ENCODE measurements at regions not wholly inside any gene's neighbourhood (a gene's known extent, or its start where the extent isn't known, plus 50 kb on each side); places are given as distances from the start of the nearest gene placed in this dataset.

DNA sequence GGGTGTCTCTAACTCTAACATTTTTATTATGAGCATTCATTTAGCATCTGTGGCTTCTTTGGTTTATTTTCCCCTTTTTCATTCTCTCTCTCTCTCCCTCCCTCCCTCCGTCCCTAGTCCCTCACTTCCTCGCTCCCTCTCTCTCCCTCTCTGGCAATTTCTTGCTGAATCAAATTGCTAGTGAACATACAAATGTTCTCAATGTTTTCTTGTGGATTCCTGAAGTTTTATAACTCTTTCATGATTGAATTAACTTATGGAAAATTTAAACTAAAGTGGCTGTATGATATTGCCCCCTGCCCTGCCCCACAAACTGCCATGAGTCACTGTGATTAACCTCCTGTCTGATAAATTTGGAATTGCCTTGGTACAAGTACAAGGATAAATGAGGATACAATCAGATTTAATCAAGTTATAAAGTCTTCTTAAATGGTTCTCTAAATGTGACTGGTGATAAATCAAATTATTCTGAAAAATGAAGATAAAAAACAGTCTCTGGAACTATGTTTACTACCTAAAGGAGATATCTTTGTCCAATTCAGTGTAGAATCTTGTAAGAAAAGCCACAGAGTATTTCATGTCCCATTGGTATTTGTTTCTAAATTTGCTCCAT is 143.0 kb upstream of the PDGFD start:
- in situ Hi-C loops (cut with HindIII; ENCODE audit: low sequenced_read_pairs) = no loop called here

DNA sequence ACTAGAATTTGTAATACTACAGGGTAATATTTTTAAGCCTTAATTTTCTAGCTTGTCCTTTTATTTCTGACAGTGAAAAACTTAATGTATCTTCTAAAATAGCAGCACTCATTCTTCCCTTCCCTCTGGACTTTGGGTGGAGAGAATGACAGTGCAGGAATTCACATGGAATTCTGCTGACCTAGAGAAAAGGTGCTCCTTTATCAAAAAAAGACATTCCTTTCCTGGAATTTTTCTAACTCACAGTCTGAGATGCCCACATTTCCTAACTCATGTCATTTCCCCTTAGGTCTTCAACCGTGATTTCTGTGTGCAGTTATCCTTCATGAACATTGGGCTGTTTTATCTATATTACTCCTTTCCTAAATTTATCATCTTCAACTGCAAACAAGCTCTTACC is 137.8 kb upstream of the PDGFD start:
- in situ Hi-C loops (cut with HindIII; ENCODE audit: low sequenced_read_pairs) = no loop called here

DNA sequence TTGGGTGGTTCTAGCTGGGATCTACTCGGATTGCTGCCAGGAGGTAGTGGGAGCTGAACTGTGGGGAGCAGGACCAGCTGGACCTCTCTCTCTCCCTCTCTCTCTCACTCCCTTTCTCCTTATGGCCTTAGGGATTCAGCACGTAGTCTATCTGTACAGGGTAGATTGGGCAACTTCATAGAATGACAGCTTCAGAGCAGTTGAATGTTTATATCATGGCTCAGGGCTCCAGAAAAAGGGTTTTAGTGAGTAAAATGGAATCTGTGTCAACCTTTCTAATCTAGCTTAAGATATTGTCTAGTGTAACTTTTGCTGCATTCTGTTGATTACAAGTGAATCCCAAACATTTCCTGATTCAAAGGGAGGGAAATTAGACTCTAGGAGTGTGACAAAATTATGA is 127.7 kb upstream of the PDGFD start:
- in situ Hi-C loops (cut with HindIII; ENCODE audit: low sequenced_read_pairs) = loop anchor here (5.0 kb wide), 1 partner anchor 41 kb away; no protein-coding TSS in a partner anchor

DNA sequence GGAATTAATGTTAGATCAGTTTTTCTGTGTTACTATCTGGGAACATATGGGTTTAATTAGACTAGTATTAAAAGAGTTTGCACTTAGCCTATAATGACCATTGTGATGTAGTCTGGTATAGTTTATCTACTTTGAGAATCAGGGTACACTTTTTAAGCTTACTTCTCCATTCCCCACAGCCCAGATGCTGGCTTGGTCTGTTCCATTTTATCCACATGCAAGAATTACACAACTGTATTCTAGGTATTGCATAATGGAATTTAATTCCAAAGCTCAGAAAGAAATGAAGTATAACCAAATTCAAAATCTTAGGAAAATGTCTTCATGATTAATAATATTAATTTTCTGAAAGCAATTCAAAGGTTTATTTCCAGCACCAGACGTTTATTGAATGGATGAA is 122.2 kb upstream of the PDGFD start:
- in situ Hi-C loops (cut with HindIII; ENCODE audit: low sequenced_read_pairs) = no loop called here

DNA sequence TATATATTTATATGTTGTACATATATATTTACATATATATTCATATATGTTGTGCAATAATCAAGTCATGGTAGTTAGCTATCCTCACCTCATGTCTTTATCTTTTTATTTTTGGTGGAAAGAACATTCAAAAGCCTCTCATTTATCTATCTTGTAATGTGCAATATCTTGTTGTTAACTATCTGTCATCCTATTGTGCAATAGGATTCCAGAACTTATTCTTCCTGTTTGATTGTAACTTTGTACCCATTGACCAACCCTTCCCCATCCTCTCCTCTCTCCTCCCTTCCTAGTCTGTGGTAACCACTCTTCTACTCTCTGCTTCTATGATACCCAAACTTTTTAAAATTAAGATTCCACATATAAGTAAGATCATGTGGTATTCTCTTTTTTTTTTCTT is 115.6 kb upstream of the PDGFD start:
- in situ Hi-C loops (cut with HindIII; ENCODE audit: low sequenced_read_pairs) = no loop called here

DNA sequence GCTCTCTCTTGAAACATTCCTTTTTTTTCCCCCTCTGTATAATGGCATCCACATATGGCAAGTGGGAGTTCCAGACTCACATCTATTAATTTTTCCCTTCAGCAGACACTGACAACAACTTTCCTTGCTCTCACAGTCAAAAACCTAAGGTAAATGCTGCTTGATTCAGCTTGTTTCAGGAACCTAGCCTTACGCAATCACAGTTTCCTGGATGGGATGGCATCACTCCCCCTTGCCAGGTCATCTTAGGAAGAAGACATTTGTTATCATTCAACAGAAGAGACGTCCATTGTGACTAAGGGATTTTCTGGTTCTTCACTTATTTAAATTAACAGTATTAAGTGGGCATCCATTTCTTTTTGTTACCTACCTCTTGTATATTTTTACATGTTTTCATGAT is 112.0 kb upstream of the PDGFD start:
- in situ Hi-C loops (cut with HindIII; ENCODE audit: low sequenced_read_pairs) = no loop called here

DNA sequence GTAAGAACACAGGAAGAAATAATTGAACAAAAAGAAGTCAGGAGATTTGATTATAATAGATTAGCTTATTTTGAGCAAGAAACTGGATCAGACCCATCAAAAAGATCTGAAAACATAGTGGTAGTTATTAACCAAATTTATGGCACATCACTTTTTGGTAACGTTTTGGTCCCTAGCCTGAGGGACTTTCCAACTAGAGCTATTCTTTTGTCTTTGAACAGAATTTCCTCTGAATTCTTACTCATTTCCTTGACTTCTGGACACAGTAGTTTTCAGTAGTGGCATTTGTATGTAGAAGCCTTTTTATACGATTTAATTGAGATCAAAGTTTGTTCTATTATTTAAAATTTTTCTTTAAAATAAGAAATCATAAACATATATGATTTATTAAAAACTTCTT is 96.5 kb upstream of the PDGFD start:
- in situ Hi-C loops (cut with HindIII; ENCODE audit: low sequenced_read_pairs) = no loop called here

DNA sequence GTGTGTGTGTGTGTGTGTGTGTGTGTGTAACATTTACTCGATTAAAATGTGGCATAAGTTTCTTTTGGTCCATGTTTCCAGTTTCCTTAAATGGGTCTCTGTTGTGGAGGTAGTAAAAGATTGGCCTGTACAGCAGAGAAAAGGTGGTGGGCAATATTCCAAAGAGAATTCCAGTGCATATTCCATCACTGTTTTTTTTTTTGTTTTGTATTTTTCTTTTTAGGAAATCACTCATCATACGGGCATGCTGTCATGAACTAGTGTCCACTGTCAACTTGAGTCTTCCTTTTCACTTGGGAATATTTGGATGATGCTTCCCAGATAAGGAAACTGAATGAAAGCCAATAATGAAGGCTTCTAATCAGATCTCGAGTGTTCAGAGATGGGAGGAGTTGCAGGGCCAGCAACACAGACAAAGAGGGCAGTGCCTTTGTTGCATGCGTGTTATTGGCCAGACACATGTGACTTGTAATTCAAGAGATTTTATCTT is 95.2 kb upstream of the PDGFD start:
- in situ Hi-C loops (cut with HindIII; ENCODE audit: low sequenced_read_pairs) = no loop called here

DNA sequence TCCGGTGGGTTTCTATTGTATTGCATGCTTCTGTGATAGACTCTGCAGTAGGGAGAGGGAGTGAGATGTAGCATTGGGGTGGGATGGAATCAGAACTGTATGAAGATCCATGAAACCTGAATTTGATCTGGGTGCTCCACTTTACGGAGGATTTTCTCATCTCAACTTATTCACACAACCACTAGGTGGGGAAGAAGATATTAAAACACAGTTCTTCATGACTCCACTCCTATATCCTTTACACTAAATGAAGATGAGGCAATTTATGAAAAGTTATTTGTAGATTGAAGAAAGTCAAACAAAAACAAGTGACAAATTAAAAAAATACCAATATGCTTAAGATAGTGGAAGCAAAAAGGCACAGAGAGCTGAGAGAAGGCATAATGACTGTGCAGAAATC is 92.6 kb upstream of the PDGFD start:
- in situ Hi-C loops (cut with HindIII; ENCODE audit: low sequenced_read_pairs) = no loop called here

DNA sequence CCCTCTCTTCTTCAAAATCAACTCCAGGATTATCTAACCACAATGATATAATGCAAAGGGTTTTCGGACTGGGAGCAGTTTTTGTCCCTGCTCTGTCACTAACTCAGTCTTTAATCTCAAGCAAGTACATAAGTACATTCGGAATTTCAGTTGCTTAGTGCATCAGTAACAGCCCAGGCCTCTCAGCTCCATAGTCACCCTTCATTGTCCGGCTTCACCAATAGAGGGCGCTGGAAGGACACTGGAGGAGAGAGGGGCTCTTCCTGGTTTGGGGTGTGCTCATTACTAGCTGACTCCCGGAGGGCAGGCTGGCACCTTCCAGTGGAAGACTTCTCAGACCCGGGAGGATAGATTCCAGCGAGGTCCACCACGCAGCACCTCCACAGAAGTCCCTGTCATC is 90.4 kb upstream of the PDGFD start:
- in situ Hi-C loops (cut with HindIII; ENCODE audit: low sequenced_read_pairs) = no loop called here

DNA sequence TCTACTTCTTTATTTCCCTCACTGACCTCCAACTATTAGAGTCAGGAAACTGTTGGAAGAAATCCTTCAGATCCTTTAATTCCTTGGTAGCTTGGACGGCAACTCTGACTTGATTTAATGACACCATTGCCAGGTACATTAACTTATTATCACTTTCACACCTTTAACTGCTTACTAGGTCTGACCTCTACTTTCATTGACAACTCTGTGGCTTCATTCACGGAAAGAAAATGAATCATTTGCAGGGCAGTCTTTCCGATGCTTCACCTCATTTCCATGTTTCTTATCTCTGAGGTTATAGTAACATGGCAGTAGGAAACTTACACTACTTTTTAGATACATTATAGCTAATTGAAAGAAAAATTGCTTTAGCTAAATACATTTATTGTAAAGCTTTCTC is 82.6 kb upstream of the PDGFD start:
- in situ Hi-C loops (cut with HindIII; ENCODE audit: low sequenced_read_pairs) = no loop called here

DNA sequence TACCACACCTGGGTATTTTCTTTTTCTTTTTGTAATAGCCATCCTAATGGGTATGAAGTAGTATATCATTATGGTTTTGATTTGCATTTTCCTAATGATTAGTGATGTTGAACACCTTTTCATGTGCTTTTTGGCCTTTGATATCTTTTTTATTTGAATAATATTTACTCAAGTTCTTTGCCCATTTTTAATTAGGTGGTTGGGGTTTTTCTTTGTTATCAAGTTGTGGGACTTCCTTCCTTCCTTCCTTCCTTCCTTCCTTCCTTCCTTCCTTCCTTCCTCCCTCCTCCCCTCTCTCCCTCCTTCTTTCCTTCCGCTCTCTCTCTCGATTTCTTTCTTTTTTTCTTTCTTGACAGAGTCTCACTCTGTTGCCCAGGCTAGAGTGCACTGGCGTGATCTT is 75.0 kb upstream of the PDGFD start:
- in situ Hi-C loops (cut with HindIII; ENCODE audit: low sequenced_read_pairs) = no loop called here

DNA sequence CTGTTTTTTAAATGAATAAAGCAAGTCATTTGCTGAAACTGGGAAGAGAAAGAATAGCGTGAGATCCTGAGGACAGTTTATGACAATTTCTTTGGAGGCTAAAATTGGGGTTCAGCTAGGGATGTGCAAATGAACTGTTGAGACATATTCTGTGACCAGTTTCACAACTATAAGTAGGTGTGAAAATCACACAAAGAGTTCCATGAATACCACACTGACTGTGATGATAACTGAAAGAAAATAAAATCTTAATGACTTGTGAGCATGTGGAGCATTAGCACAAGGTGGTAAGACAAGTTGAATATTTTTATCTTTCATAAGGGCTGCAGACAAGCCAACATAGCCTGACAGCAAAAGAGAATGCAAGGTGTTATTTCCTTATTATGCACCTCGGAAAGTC is 61.1 kb upstream of the PDGFD start:
- in situ Hi-C loops (cut with HindIII; ENCODE audit: low sequenced_read_pairs) = no loop called here

DNA sequence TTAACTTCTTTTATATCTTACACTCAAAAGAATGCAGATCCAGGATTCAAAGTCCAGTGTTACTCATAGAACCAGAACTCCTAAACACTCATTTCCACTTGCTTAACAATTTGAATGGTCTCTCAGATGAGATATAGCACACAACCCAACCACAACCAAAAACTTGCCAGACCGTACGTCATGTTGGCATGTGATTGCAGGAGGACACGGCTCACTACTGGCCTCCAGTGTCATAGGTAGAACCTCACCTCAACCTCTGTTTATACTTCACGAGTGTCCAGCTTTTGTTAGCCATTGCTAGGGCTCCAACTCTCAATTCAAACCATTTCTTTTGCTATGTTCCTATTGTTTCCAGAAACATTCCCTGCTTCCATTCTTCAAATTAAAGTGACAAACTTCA is 58.5 kb upstream of the PDGFD start:
- in situ Hi-C loops (cut with HindIII; ENCODE audit: low sequenced_read_pairs) = no loop called here

DNA sequence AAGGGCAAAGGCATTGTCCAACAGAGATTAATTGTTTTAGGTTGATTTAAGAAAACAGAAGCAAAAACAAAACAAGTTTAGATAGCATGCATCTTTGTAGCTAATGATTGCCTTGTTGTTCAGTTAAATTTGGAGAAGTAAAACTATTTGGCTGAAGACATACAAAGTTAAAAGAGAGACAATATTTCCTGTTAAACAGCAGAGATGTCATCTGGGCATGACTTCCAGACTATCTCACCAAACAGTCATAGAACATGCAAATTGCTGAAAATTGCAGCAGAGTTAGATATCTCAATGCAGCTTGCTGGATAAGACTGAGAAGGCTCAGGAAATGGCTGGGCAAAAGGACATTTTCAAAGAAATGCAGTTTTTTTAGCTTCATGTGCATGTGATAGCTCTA is 57.5 kb upstream of the PDGFD start:
- in situ Hi-C loops (cut with HindIII; ENCODE audit: low sequenced_read_pairs) = no loop called here

DNA sequence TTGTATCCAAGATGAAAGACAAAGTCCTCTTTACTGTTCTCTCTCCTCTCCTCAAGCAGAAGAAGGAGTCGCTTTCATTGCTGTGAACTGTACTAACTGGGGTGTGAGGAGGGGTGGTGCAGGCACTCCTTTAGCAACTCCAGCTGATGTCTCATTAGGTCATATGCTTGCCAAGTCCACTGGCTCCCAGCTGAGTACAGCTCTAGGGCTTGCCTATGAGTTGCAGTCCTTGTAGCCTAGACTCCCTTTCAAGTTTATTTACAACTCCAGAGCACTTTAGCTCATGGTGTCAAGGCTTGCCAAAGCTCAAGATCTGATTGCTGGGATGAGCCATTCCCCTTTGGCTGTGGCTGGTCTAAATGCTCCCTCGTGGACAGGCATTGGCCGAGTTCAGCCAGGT is 55.1 kb upstream of the PDGFD start:
- in situ Hi-C loops (cut with HindIII; ENCODE audit: low sequenced_read_pairs) = no loop called here

DNA sequence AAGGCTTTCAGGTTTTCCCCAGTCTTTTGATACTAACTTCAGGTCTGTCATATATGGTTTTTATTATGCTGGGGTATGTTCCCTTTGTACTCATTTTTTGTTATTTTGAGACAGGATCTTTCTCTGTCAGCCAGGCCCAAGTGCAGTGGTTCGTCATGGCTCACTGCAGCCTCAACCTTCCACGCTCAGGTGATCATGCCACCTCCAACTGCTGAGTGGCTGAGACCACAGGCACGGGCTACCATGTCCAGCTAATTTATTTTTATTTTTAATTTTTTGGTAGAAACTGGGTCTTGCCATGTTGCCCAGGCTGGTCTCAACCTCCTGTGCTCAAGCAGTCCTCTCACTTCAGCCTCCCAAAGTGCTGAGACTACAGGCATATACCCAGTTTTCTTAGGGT is 50.6 kb upstream of the PDGFD start:
- in situ Hi-C loops (cut with HindIII; ENCODE audit: low sequenced_read_pairs) = no loop called here

Measured in endothelial cell of hepatic sinusoid (primary cell).